ACC112 (cell line): ENCODE measurements at regions not wholly inside any gene's neighbourhood (a gene's known extent, or its start where the extent isn't known, plus 50 kb on each side); places are given as distances from the start of the nearest gene placed in this dataset.
A peak's percentile ranks its signal among the peaks of the same experiment; 100 is the strongest.

Experiments
- H2AFZ ChIP-seq: fragments of 200-600 bp; sonication (generic); one replicate; pipeline ENCODE4 v1.6.0; 2017; ENCODE audit warnings: antibody characterized with exemption, low read length; ENCODE audit not compliant: unreplicated experiment
- H3K27ac ChIP-seq: fragments of 200-600 bp; sonication (generic); 2 replicates; pipeline ENCODE4 v1.5.1; 2014; ENCODE audit warnings: low read depth, mild to moderate bottlenecking, antibody characterized with exemption, low read length, moderate library complexity
- H3K27me3 ChIP-seq: fragments of 200-600 bp; sonication (generic); 2 replicates; pipeline ENCODE4 v1.6.1; 2014; ENCODE audit warnings: mild to moderate bottlenecking, antibody characterized with exemption, low read length, moderate library complexity, mixed read lengths; ENCODE audit not compliant: insufficient read depth
- H3K36me3 ChIP-seq: fragments of 200-600 bp; sonication (generic); 2 replicates; pipeline ENCODE4 v1.6.1; 2016; ENCODE audit warnings: mild to moderate bottlenecking, antibody characterized with exemption, low read length, moderate library complexity, mixed read lengths; ENCODE audit not compliant: insufficient read depth
- H3K4me1 ChIP-seq: fragments of 200-600 bp; sonication (generic); one replicate; pipeline ENCODE4 v1.6.1; 2016; ENCODE audit warnings: low read length, mixed read lengths; ENCODE audit not compliant: insufficient read depth, unreplicated experiment, control insufficient read depth
- H3K4me3 ChIP-seq: fragments of 200-600 bp; sonication (generic); 2 replicates; pipeline ENCODE4 v1.5.1; 2014; ENCODE audit warnings: mild to moderate bottlenecking, low read depth, low read length
- H3K79me2 ChIP-seq: fragments of 200-600 bp; sonication (generic); one replicate; pipeline ENCODE4 v1.6.0; 2016; ENCODE audit warnings: low read length; ENCODE audit not compliant: control insufficient read depth, unreplicated experiment, insufficient read depth

DNA sequence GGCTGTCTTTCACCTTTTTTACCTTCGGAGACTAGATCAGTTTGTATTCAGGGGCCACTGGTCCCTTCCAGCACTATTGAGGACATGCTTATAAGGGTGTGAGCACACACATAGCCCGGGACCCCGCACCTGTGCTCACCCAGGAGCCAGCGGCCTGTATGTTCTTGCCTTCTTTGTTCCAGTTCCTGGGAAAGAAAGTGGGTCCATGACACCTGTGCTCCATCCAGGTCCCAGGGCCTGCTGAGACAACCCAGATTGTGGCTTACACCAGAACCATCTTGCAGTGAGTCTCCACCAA lies 207.8 kb downstream of the TOMM20 start:
- H3K36me3 ChIP-seq = no peaks in the 10 kb centered on the region
- H3K79me2 ChIP-seq = no peaks in the 10 kb centered on the region
- no peak overlapping the region for H3K27ac ChIP-seq
- peaks cover 30% of the 10 kb centered on the region for H3K4me1 ChIP-seq
- H2AFZ ChIP-seq = no peak overlapping the region
- H3K27me3 ChIP-seq = no peaks in the 10 kb centered on the region
- no peak overlapping the region for H3K4me3 ChIP-seq

DNA sequence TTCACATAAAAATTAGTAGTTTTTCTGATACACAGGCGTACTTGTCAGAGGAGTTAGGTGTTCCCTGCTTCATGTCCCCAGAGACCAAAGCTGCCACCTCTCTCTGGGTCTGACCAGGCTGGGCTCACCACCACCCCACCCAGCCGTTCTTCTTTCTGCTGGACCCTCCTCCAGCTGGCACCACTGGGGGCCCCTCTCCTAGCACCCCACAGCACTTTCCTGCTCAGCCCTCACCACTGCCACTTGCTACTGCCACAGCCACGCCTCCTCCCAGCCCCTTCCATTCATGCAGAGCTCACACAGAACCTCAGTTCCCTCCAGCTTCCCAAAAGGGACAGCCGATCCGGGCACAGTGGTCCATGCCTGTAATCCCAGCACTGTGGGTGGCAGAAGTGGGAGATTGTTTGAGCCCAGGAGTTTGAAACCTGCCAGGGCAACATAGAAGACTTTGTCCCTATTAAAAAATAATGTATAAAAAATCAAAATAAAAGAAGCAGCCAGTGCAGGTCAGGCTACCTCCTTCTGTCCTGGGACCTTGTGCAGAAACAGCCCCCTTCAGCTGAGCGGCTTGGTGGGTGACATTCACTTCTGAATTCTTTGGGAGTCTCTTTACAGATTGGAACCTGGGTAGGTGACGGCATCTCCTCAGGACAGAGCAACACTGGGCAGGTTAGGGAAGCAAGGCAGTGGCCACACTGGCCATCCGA lies 208.3 kb downstream of the TOMM20 start:
- Histone ChIP-seq H3K4me1 (peaks cover 26% of the 10 kb centered on the region), H3K27ac (no peak overlapping the region), H3K36me3 (no peaks in the 10 kb centered on the region), H2AFZ (no peak overlapping the region), H3K27me3 (no peaks in the 10 kb centered on the region), H3K4me3 (no peak overlapping the region), H3K79me2 (no peaks in the 10 kb centered on the region)

- Histone ChIP-seq H3K36me3 (no peaks in the 10 kb centered on the region), H3K79me2 (no peaks in the 10 kb centered on the region), H3K27me3 (no peaks in the 10 kb centered on the region), H3K4me3 (no peak overlapping the region), H2AFZ (peak overlapping the region; percentile 91), H3K27ac (no peak overlapping the region), H3K4me1 (peaks cover 26% of the 10 kb centered on the region)
Observed at GRCh38 chr1:234918961-234919761, 209.5 kb downstream of the TOMM20 start.

GRCh38 chr1:234918181-234918841 lies 210.3 kb downstream of the TOMM20 start:
- Histone ChIP-seq H3K36me3 (no peaks in the 10 kb centered on the region), H3K79me2 (no peaks in the 10 kb centered on the region), H3K4me1 (peaks cover 26% of the 10 kb centered on the region), H3K27me3 (no peaks in the 10 kb centered on the region), H2AFZ (peak overlapping the region; percentile 68), H3K27ac (peak overlapping the region; percentile 41), H3K4me3 (no peak overlapping the region)

- no peaks in the 10 kb centered on the region for H3K27me3 ChIP-seq
- no peaks in the 10 kb centered on the region for H3K79me2 ChIP-seq
- H3K4me3 ChIP-seq = no peak overlapping the region
- peak overlapping the region; percentile 32; the same call in 1 of the 2 replicates for H3K27ac ChIP-seq
- H3K4me1 ChIP-seq = peaks cover 26% of the 10 kb centered on the region
- no peak overlapping the region for H2AFZ ChIP-seq
- H3K36me3 ChIP-seq = no peaks in the 10 kb centered on the region
Observed at GRCh38 chr1:234917495-234918180, 211.0 kb downstream of the TOMM20 start.

GRCh38 chr1:234916840-234917239 lies 211.8 kb downstream of the TOMM20 start:
- no peaks in the 10 kb centered on the region for H3K79me2 ChIP-seq
- H3K4me3 ChIP-seq = no peak overlapping the region
- no peak overlapping the region for H3K27ac ChIP-seq
- no peaks in the 10 kb centered on the region for H3K27me3 ChIP-seq
- H3K36me3 ChIP-seq = no peaks in the 10 kb centered on the region
- H2AFZ ChIP-seq = no peak overlapping the region
- peaks cover 26% of the 10 kb centered on the region for H3K4me1 ChIP-seq

GRCh38 chr1:234915924-234916675 lies 212.5 kb downstream of the TOMM20 start:
- Histone ChIP-seq H3K4me3 (no peak overlapping the region), H2AFZ (no peak overlapping the region), H3K36me3 (no peaks in the 10 kb centered on the region), H3K27me3 (no peaks in the 10 kb centered on the region), H3K27ac (no peak overlapping the region), H3K79me2 (no peaks in the 10 kb centered on the region), H3K4me1 (peaks cover 20% of the 10 kb centered on the region)

DNA sequence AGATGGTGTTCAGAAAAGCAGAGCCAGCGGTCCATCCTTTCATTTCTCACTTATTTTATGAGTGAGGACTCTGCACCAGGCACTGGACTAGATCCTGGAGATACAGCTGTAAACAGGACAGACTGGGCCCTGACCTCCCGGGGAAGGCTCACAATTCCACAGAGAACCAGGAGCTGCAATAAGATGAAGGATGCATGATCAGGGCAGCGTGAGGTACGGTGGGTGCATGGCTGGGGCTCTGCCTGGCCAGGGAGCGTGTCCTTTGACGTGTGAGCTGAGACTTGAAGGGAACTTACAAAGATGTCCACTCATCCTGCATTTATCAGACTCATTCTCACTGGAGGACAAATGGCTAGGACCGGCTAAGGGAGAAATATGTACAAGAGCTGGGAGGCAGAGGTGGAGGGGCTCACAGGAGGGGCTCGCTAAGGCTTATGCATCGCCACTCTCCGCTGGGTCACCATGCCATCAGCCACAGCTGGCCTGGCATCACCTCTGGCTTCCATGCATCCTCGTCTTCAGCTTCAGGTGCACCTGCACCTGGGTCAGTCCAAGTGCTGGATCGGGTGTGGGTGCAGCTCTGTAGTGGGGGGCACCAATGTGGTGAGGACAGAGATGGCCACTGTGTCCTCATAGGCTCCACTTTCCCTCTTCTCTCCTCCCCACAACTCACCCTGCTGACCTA lies 213.9 kb downstream of the TOMM20 start:
- Histone ChIP-seq H2AFZ (no peak overlapping the region), H3K4me1 (peaks cover 19% of the 10 kb centered on the region), H3K27ac (no peak overlapping the region)

DNA sequence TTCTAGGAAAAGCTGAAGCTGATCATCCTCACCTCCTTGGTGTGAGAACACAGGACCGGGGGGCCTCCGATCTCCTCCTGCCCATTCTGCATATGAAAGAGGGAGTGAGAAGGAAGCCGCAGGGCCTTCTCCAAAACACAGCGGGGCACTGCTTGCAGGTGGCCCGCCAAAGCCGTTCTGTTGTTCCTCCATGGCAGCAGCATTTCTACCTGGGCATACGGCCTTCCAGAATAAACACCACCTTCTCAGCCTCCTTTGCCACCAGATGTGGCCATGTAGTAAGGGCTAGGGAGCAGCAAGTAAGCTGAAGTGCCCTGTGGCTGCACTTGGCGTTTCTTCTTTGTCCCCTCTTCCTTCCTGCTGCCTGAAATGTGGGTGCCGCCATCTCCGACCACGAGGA lies 214.9 kb downstream of the TOMM20 start:
- Histone ChIP-seq H3K4me1 (peaks cover 12% of the 10 kb centered on the region), H3K4me3 (no peak overlapping the region), H3K79me2 (no peaks in the 10 kb centered on the region), H3K36me3 (no peaks in the 10 kb centered on the region), H3K27ac (no peak overlapping the region), H3K27me3 (no peaks in the 10 kb centered on the region), H2AFZ (no peak overlapping the region)

More for the DNA sequence above, 213.9 kb downstream of the TOMM20 start:
- Histone ChIP-seq H3K4me3 (no peak overlapping the region), H3K36me3 (no peaks in the 10 kb centered on the region), H3K79me2 (no peaks in the 10 kb centered on the region), H3K27me3 (no peaks in the 10 kb centered on the region)
